ENCODE measurements at regions not wholly inside any gene's neighbourhood (a gene's known extent, or its start where the extent isn't known, plus 50 kb on each side); places are given as distances from the start of the nearest gene placed in this dataset.
"Not testable (repeated sequence)": the region's sequence is repeated elsewhere in the genome, so short reads cannot be mapped to it uniquely, and the experiment has no call there.

DNA sequence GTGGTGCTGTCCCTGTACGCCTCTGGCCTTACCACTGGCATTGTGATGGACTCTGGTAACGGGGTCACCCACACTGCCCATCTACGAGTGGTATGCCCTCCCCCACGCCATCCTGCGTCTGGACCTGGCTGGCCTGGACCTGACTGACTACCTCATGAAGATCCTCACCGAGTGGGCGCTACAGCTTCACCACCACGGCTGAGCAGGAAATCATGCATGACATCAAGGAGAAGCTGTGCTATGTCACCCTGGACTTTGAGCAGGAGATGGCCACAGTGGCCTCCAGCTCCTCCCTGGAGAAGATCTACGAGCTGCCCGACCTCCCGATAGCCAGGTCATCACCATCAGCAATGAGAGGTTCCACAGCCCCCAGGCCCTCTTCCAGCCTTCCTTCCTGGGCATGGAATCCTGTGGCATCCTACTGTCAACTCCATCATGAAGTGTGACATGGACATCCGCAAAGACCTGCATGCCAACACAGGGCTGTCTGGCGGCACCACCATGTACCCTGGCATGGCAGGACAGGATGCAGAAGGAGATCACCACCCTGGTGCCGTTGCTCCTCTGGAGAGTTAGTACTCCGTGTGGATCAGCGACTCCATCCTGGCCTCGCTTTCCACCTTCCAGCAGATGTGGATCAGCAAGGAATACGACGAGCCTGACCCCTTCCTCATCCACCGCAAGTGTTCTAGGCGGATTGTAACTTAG, 434.2 kb upstream of the RGMB start:
- DNase-seq (no peak), ATAC-seq (replicated peaks) (no peak)
- no peak overlapping the region for H3K27ac Mint-ChIP-seq
- no peaks in the 10 kb centered on the region for H3K27me3 Mint-ChIP-seq
- no peaks in the 10 kb centered on the region for H3K36me3 Mint-ChIP-seq (ENCODE audit: insufficient read depth)
- no peaks in the 10 kb centered on the region for H3K4me1 Mint-ChIP-seq (ENCODE audit: low read depth in 2 of 2)
- peaks cover 0 to 4% of the 10 kb centered on the region in 2 donors for H3K9me3 Mint-ChIP-seq
- no peak overlapping the region for H3K4me3 Mint-ChIP-seq

DNA sequence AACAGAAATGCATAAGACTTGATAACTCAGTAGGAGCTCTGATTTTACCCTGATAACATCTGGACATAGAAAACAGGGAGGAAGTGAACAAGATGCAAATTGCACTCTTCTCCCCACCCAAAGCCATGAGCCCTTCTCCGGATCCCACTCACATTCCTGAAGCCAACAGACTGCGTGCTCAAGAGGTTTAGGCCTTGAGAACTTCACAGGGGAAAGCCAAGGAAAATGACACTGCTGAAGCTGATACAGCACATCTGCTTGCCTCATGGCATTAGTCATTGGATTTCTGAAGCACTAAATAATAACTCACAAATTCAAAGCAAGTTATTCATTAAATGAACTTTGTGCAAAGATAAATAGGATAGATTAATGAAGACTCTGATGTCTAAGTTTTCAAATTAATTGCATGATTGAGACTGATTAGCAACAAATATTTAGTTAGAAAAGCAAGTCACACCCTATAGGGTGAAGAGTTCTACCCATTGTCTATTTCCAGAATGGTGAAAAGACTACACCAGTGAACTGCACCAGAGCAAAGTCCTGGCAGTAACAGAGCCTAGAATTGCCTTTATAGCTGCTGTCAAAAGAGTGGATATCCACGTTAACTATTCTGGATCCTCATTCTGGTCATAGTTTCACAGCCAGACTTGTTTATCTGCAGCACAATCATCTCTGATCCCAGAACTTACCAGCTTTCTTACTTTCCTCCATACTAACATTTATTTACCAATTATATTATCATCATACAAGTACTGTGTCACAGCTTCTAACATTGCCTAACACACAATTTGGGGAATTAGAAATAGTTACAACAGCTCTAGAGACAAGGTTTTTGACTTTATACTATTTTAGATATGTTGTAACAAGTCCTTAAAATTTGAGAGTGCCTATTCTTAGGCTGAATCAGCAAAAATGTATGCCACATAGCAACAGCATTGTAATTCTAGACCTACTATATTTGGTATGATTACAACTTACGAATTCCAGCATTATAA, 432.1 kb upstream of the RGMB start:
- DNase-seq: no peak
- Mint-ChIP-seq H3K9me3 (peaks cover 0 to 7% of the 10 kb centered on the region in 2 donors), H3K27ac (no peak overlapping the region), H3K4me1 (ENCODE audit: low read depth in 2 of 2) (no peaks in the 10 kb centered on the region), H3K27me3 (no peaks in the 10 kb centered on the region), H3K36me3 (ENCODE audit: insufficient read depth) (no peaks in the 10 kb centered on the region), H3K4me3 (no peak overlapping the region)
- ATAC-seq (replicated peaks): no peak

DNA sequence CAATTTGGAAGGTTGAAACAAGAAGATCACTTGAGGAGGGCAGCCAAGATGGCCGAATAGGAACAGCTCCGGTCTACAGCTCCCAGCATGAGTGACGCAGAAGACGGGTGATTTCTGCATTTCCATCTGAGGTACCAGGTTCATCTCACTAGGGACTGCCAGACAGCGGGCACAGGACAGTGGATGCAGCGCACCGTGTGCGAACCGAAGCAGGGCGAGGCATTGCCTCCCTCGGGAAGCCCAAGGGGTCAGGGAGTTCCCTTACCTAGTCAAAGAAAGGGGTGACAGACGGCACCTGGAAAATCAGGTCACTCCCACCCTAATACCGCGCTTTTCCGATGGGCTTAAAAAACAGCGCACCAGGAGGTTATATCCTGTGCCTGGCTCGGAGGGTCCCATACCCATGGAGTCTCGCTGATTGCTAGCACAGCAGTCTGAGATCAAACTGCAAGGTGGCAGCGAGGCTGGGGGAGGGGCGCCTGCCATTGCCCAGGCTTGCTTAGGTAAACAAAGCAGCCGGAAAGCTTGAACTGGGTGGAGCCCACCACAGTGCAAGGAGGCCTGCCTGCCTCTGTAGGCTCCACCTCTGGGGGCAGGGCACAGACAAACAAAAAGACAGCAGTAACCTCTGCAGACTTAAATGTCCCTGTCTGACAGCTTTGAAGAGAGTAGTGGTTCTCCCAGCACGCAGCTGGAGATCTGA, 430.4 kb upstream of the RGMB start:
- not testable (repeated sequence) for H3K27me3 Mint-ChIP-seq; DNase-seq; H3K4me1 Mint-ChIP-seq (ENCODE audit: low read depth in 2 of 2); H3K36me3 Mint-ChIP-seq (ENCODE audit: insufficient read depth); H3K4me3 Mint-ChIP-seq; ATAC-seq (replicated peaks); H3K27ac Mint-ChIP-seq; H3K9me3 Mint-ChIP-seq

DNA sequence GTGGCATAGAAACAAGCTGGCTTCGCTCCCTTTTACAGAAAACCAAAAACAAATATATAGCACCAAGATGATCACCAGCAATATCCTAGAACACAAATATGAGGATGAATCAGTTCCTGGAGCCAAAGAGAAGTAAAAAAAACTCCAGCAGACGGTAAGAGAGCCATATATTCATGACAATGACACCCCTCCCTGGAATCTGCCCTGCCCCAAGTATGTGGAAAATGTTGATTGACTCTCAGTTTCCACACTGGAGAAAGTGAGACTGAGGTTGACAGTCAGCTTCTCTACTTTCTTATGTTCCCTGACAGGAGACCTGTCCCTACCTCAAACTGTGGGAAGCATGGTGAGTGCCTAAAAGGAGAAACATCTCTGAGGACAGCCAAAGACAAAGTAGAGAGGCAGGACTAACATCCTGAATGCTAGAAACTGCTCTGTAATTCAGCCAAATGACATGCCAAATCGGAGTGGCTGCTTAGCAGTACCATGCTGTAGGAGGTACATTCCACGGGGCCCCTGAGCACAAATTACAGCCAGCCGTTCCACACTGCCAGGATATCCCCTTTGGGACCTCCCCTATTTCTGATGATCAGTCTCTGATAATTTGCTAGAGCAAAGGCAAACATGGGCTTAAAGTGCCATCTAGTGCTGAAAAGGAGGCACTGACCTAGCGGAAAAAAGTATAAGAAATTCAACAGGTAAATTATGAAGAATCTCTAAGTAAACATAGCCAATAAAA, 424.0 kb upstream of the RGMB start:
- H3K36me3 Mint-ChIP-seq (ENCODE audit: insufficient read depth): no peaks in the 10 kb centered on the region
- no peaks in the 10 kb centered on the region for H3K27me3 Mint-ChIP-seq
- ATAC-seq (replicated peaks) (no peak), DNase-seq (no peak)
- H3K27ac Mint-ChIP-seq: no peak overlapping the region
- H3K4me3 Mint-ChIP-seq: no peak overlapping the region
- peaks cover 6 to 12% of the 10 kb centered on the region in 2 donors for H3K9me3 Mint-ChIP-seq
- H3K4me1 Mint-ChIP-seq (ENCODE audit: low read depth in 2 of 2): no peaks in the 10 kb centered on the region

DNA sequence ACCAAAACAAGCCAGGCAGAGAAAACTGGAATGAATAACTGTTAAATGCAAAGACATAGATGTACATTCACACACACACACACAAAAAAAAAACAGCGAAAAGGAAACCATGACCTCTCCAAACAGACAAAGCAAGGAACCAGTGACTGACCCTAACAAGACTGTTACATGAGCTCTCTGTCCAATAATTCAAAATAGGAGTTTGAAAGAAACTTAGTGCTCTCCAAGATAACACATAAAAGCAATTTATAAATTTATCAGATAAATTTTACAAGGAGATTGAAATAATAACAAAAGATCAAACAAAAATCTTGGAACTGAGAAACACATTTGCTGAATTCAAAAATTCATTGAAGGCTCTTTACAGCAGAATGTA, 423.5 kb upstream of the RGMB start:
- Mint-ChIP-seq H3K27ac (no peak overlapping the region), H3K27me3 (no peaks in the 10 kb centered on the region), H3K9me3 (peaks cover 4 to 12% of the 10 kb centered on the region in 2 donors), H3K4me1 (ENCODE audit: low read depth in 2 of 2) (no peaks in the 10 kb centered on the region), H3K4me3 (no peak overlapping the region), H3K36me3 (ENCODE audit: insufficient read depth) (no peaks in the 10 kb centered on the region)
- ATAC-seq (replicated peaks): no peak
- no peak for DNase-seq

DNA sequence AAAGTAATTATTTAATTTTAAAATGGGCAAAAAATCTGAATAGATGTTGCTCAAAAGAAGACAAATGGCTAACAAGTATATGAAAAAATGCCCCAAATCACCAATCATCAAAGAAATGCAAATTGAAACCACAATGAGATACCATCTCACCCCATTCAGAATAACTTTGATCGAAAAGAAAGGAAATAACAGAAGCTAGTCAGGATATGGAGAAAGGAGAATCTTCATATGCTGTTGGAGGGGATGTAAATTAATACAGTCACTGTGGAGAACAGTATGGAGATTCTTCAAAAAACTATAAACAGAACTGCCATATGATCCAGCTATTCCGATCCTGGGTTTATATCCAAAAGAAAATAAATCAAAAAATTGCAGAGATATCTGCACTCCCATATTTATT, 418.5 kb upstream of the RGMB start:
- Mint-ChIP-seq H3K27ac (no peak overlapping the region), H3K27me3 (no peaks in the 10 kb centered on the region), H3K4me1 (ENCODE audit: low read depth in 2 of 2) (no peaks in the 10 kb centered on the region), H3K9me3 (peaks cover 0 to 8% of the 10 kb centered on the region in 2 donors), H3K36me3 (ENCODE audit: insufficient read depth) (no peaks in the 10 kb centered on the region), H3K4me3 (no peak overlapping the region)
- DNase-seq (no peak), ATAC-seq (replicated peaks) (no peak)

DNA sequence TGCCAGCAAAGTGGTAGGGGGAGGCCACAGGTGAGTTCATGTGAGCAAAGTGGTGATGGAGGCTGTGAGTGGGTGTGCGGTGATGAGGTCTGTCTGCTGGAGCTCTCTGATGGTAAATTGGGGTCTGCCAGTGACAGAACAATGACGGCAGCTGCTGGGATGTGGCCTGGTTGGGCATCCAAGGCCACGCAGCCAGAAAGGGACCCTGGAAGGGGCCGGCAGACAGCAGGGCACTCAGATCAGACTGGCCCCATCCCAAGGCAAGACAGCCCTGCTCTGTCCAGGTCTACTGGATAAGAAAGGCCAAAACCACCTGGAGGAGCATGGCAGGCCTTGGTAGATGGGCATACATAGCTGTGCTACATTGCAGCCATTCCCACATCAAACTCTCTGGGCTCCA, 412.9 kb upstream of the RGMB start:
- Mint-ChIP-seq H3K27me3 (no peaks in the 10 kb centered on the region), H3K27ac (no peak overlapping the region), H3K9me3 (peaks cover 4% of the 10 kb centered on the region in 2 donors), H3K4me3 (no peak overlapping the region), H3K36me3 (ENCODE audit: insufficient read depth) (no peaks in the 10 kb centered on the region), H3K4me1 (ENCODE audit: low read depth in 2 of 2) (no peaks in the 10 kb centered on the region)
- DNase-seq (no peak), ATAC-seq (replicated peaks) (no peak)

DNA sequence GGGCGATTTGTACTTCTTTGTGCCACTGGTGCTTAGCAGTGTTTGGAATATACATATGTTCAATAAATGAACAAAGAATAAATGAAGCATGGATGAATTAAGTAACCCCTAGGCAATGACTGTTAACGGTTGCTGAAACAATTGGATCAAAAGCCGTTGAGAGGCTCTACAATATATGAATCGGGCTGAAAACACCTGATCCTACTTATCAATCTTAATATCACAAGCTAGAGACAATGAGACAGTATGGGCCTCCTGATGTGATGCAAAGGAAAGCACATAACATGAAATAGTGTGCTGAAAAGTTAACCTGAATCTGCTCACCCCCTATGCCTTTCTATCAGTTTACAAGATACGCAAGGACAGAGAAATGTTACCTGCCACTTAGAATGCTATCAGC, 410.3 kb upstream of the RGMB start:
- peaks cover 4% of the 10 kb centered on the region in 2 donors for H3K9me3 Mint-ChIP-seq
- H3K27me3 Mint-ChIP-seq: no peaks in the 10 kb centered on the region
- H3K36me3 Mint-ChIP-seq (ENCODE audit: insufficient read depth): no peaks in the 10 kb centered on the region
- DNase-seq (no peak), ATAC-seq (replicated peaks) (no peak)
- H3K4me1 Mint-ChIP-seq (ENCODE audit: low read depth in 2 of 2): no peaks in the 10 kb centered on the region
- H3K4me3 Mint-ChIP-seq: no peak overlapping the region
- no peak overlapping the region for H3K27ac Mint-ChIP-seq

DNA sequence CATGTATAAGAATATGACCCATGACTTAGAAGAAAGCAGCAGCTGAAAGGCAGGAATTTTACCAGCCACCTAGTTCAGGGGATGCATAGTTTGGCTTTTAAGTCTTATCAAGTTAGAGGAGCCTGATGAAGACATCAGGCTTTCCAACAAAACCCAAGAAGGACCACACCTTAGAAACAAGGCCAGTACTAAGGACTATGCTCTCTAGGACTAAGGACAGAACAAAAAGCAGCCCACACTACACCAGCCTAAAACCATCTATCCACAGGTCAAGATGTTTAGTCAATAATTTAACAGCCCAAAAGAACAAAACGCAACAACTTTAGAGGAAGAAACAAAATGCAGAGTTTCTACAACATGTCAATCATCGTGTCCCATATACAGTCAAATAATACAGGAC, 408.9 kb upstream of the RGMB start:
- H3K4me1 Mint-ChIP-seq (ENCODE audit: low read depth in 2 of 2): no peaks in the 10 kb centered on the region
- DNase-seq (no peak), ATAC-seq (replicated peaks) (no peak)
- H3K27ac Mint-ChIP-seq: no peak overlapping the region
- no peaks in the 10 kb centered on the region for H3K36me3 Mint-ChIP-seq (ENCODE audit: insufficient read depth)
- H3K9me3 Mint-ChIP-seq: peaks cover 4% of the 10 kb centered on the region in 2 donors
- H3K27me3 Mint-ChIP-seq: no peaks in the 10 kb centered on the region
- no peak overlapping the region for H3K4me3 Mint-ChIP-seq

DNA sequence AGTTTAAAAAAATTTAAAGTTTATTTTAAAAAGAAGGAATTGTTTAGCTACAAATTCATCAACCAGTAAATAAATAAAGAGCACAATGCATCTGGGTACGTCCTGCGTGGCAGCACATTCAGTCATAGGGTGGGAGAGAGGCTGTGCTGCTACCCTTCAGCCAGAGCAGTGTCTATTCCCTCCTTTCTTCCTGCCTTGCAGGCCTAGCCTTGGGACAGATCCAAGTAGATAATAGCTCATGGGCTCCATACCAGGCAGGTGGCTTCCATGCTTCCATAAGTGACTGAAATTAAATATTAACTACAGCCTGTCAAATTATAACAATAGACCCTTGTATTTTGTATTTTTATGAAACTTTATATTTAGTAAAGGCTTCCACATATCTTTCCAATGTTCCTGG, 408.3 kb upstream of the RGMB start:
- no peaks in the 10 kb centered on the region for H3K4me1 Mint-ChIP-seq (ENCODE audit: low read depth in 2 of 2)
- no peaks in the 10 kb centered on the region for H3K27me3 Mint-ChIP-seq
- ATAC-seq (replicated peaks) (no peak), DNase-seq (no peak)
- H3K9me3 Mint-ChIP-seq: peaks cover 3% of the 10 kb centered on the region in 2 donors
- H3K36me3 Mint-ChIP-seq (ENCODE audit: insufficient read depth): no peaks in the 10 kb centered on the region
- H3K4me3 Mint-ChIP-seq: no peak overlapping the region
- H3K27ac Mint-ChIP-seq: no peak overlapping the region

DNA sequence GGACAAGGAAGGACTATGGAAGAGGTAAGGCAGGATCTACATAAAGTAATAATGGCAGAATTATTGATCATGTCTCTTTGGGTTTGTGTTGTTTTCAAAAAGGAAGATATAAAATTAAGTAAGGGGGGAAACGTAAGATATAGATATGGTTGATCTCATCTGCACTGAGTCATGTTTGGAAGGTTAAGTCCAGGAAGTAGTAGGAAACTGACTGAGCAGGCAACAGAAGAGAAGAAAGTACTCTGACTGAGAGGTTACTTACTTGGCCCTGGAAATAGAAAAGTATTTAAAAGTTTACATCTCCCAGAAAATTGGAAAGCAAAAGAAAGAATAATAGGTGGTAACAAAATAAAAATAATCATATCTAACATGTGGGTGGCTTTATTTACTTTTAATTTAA, 405.3 kb upstream of the RGMB start:
- H3K4me1 Mint-ChIP-seq (ENCODE audit: low read depth in 2 of 2): no peaks in the 10 kb centered on the region
- no peaks in the 10 kb centered on the region for H3K36me3 Mint-ChIP-seq (ENCODE audit: insufficient read depth)
- no peaks in the 10 kb centered on the region for H3K27me3 Mint-ChIP-seq
- H3K27ac Mint-ChIP-seq: no peak overlapping the region
- no peak overlapping the region for H3K4me3 Mint-ChIP-seq
- peaks cover 0 to 1% of the 10 kb centered on the region in 2 donors for H3K9me3 Mint-ChIP-seq
- ATAC-seq (replicated peaks) (no peak), DNase-seq (no peak)

DNA sequence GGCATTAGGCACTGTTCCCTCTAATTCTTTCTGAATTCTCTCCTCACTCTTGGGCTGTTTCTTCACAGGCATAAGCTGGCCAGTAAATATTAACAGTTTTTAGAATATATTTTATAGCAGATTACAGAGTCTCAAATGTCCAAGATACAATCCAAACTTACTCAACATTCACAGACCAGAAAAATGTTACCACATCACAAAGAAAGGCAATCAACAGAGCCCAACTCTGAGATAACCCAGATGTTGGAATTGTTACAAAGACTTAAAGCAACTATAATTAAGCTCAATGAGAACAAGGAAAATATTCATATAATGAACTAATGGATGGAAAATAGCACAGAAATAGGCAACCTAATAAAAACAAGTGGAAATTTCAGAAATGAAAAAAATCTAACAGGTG, 401.1 kb upstream of the RGMB start:
- ATAC-seq (replicated peaks): no peak
- Mint-ChIP-seq H3K9me3 (peaks cover 0 to 3% of the 10 kb centered on the region in 2 donors), H3K27me3 (no peaks in the 10 kb centered on the region), H3K27ac (no peak overlapping the region), H3K4me1 (ENCODE audit: low read depth in 2 of 2) (no peaks in the 10 kb centered on the region), H3K4me3 (no peak overlapping the region), H3K36me3 (ENCODE audit: insufficient read depth) (no peaks in the 10 kb centered on the region)
- no peak for DNase-seq

Data from effector memory CD8-positive, alpha-beta T cell (primary cell).